ENCODE measurements at regions not wholly inside any gene's neighbourhood (a gene's known extent, or its start where the extent isn't known, plus 50 kb on each side); places are given as distances from the start of the nearest gene placed in this dataset.
A peak's percentile ranks its signal among the peaks of the same experiment; 100 is the strongest.

DNA sequence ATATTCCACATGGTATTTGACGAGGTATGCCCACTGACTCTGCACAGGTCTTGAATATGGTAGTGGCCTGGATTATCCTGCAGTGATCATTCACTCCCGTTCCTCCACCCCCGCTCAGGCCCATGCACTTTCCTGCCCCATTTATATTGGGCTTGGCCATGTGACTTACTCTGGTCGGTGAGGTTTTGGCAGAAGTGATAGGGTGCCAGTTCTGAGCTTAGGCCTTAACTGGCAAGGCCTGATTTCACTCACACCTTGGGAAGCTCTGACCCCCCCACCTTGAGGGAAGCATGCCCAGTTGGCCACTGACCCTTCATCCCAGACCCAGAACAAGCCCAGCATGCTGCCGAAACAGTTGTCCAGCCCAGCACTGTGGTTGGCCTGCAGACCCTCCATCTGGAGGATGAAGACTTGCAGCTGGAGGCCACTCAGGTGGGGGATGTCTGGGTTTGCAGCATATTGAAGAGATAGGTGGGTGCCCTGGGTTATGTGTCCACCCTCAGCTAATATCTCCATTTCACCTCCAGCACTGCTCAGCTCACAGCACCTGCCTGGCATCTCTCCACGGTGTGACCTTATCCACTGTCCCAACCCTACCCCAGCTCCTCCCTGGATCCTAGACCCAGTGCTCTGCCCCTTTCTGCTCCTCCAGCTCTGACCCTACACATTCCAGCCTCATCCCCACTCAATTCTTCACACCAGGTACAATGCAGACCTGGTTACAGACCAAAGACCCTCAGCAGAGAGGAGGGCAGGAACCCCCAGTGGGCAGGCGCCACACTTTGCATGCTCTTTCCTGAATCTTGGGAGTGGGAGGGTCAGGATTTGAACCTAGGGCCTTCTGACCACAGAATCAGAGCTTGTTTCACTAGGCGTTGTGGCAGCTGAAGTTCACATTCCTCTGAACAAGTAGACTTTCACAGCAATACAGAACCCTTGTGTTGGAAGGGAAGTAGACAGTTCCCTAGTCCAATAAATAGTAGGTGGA lies 138.1 kb upstream of the CHST15 start:
- H3K9ac ChIP-seq (ENCODE audit: insufficient read depth in 1 of 2, low read length in 2 of 2) = no peak overlapping the region
- H3K27ac ChIP-seq (ENCODE audit: low read depth in 1 of 2, low read length in 1 of 2) = no peak overlapping the region
- no peak for TF ChIP-seq CTCF (IDR thresholded peaks at IDR 0.05; ENCODE audit: control extremely low read depth, extremely low read depth)
- no peaks in the 10 kb centered on the region for H3K27me3 ChIP-seq (ENCODE audit: control insufficient read depth in 3 of 3, insufficient read depth in 3 of 3, low read length in 2 of 3)
- WGBS, 2 donors = 90 to 92% methylated on average over 8 of the region's 8 CpGs
- no peak for DNase-seq
- no peak overlapping the region for H3K4me3 ChIP-seq
- H3K4me1 ChIP-seq (ENCODE audit: control insufficient read depth in 5 of 5, insufficient read depth in 5 of 5, low read length in 5 of 5) = no peaks in the 10 kb centered on the region
- no peaks in the 10 kb centered on the region for H3K36me3 ChIP-seq (ENCODE audit: control insufficient read depth in 4 of 4, insufficient read depth in 4 of 4, low read length in 4 of 4)
- H3K9me3 ChIP-seq (ENCODE audit: control insufficient read depth in 4 of 4, insufficient read depth in 3 of 4, low read length in 3 of 4) = peaks cover 0 to 10% (median 5%) of the 10 kb centered on the region in 4 donors
- ATAC-seq (ENCODE audit: insufficient read depth, low FRiP score) = no peak

GRCh38 chr10:124230635-124231167 lies 137.3 kb upstream of the CHST15 start:
- Histone ChIP-seq H3K4me1 (ENCODE audit: control insufficient read depth in 5 of 5, insufficient read depth in 5 of 5, low read length in 5 of 5) (no peaks in the 10 kb centered on the region), H3K9me3 (ENCODE audit: control insufficient read depth in 4 of 4, insufficient read depth in 3 of 4, low read length in 3 of 4) (peaks cover 0 to 10% (median 4%) of the 10 kb centered on the region in 4 donors), H3K4me3 (no peak overlapping the region), H3K36me3 (ENCODE audit: control insufficient read depth in 4 of 4, insufficient read depth in 4 of 4, low read length in 4 of 4) (no peaks in the 10 kb centered on the region), H3K9ac (ENCODE audit: insufficient read depth in 1 of 2, low read length in 2 of 2) (no peak overlapping the region), H3K27ac (ENCODE audit: low read depth in 1 of 2, low read length in 1 of 2) (no peak overlapping the region), H3K27me3 (ENCODE audit: control insufficient read depth in 3 of 3, insufficient read depth in 3 of 3, low read length in 2 of 3) (no peaks in the 10 kb centered on the region)
- DNase-seq = no peak
- WGBS, 2 donors = 97 to 98% methylated on average over 11 of the region's 11 CpGs
- no peak for ATAC-seq (ENCODE audit: insufficient read depth, low FRiP score)
- TF ChIP-seq CTCF (IDR thresholded peaks at IDR 0.05; ENCODE audit: control extremely low read depth, extremely low read depth) = no peak

GRCh38 chr10:124229989-124230634 lies 136.7 kb upstream of the CHST15 start:
- ATAC-seq (ENCODE audit: insufficient read depth, low FRiP score) = no peak
- Histone ChIP-seq H3K4me3 (no peak overlapping the region), H3K4me1 (ENCODE audit: control insufficient read depth in 5 of 5, insufficient read depth in 5 of 5, low read length in 5 of 5) (no peaks in the 10 kb centered on the region), H3K9ac (ENCODE audit: insufficient read depth in 1 of 2, low read length in 2 of 2) (no peak overlapping the region), H3K27me3 (ENCODE audit: control insufficient read depth in 3 of 3, insufficient read depth in 3 of 3, low read length in 2 of 3) (no peaks in the 10 kb centered on the region), H3K36me3 (ENCODE audit: control insufficient read depth in 4 of 4, insufficient read depth in 4 of 4, low read length in 4 of 4) (no peaks in the 10 kb centered on the region), H3K9me3 (ENCODE audit: control insufficient read depth in 4 of 4, insufficient read depth in 3 of 4, low read length in 3 of 4) (peaks cover 0 to 10% (median 4%) of the 10 kb centered on the region in 4 donors), H3K27ac (ENCODE audit: low read depth in 1 of 2, low read length in 1 of 2) (no peak overlapping the region)
- DNase-seq = peak in 1 of 3 donors; percentile 12
- TF ChIP-seq CTCF (IDR thresholded peaks at IDR 0.05; ENCODE audit: control extremely low read depth, extremely low read depth) = no peak
- 88 to 94% methylated on average over 15 of the region's 15 CpGs for WGBS, 2 donors

All from lung (tissue), 11 donors.